ENCODE measurements at regions not wholly inside any gene's neighbourhood (a gene's known extent, or its start where the extent isn't known, plus 50 kb on each side); places are given as distances from the start of the nearest gene placed in this dataset.
A peak's percentile ranks its signal among the peaks of the same experiment; 100 is the strongest.

- TF ChIP-seq, protein P1, sequence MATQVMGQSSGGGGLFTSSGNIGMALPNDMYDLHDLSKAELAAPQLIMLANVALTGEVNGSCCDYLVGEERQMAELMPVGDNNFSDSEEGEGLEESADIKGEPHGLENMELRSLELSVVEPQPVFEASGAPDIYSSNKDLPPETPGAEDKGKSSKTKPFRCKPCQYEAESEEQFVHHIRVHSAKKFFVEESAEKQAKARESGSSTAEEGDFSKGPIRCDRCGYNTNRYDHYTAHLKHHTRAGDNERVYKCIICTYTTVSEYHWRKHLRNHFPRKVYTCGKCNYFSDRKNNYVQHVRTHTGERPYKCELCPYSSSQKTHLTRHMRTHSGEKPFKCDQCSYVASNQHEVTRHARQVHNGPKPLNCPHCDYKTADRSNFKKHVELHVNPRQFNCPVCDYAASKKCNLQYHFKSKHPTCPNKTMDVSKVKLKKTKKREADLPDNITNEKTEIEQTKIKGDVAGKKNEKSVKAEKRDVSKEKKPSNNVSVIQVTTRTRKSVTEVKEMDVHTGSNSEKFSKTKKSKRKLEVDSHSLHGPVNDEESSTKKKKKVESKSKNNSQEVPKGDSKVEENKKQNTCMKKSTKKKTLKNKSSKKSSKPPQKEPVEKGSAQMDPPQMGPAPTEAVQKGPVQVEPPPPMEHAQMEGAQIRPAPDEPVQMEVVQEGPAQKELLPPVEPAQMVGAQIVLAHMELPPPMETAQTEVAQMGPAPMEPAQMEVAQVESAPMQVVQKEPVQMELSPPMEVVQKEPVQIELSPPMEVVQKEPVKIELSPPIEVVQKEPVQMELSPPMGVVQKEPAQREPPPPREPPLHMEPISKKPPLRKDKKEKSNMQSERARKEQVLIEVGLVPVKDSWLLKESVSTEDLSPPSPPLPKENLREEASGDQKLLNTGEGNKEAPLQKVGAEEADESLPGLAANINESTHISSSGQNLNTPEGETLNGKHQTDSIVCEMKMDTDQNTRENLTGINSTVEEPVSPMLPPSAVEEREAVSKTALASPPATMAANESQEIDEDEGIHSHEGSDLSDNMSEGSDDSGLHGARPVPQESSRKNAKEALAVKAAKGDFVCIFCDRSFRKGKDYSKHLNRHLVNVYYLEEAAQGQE (IDR thresholded peaks at IDR 0.05): no peak
- TF ChIP-seq GABPA (IDR thresholded peaks at IDR 0.05 in 1 of 2, conservative IDR thresholded peaks at IDR 0.05 in 1 of 2): no peak
- TF ChIP-seq TAF1 (conservative IDR thresholded peaks at IDR 0.05): no peak
- TF ChIP-seq ATF3 (IDR thresholded peaks at IDR 0.05): no peak
- no peak for TF ChIP-seq SP1 (IDR thresholded peaks at IDR 0.05)
Measured at GRCh38 chr5:167402671-167403070, 888.8 kb upstream of the WWC1 start (continued).

DNA sequence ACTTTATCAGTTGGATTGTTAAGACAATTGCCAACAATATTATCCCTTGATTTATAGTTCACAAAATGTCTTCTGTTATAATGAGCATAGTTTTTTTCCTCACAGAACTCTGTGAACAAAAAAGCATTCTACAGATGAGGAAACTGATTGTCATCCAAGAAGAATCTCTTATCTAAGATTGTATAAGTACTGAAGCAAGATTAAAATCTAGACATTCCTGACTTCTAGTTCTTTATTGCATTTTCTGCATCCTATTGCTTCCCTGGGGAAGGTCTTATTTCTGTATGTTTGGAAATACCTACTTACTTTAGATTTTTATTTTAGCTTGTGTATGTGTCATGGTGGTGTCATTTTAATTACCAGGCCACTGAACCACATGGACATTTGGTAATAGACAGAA lies 884.9 kb upstream of the WWC1 start:
- Histone ChIP-seq H3K27ac (ENCODE audit: low read depth in 1 of 2, low read length in 2 of 2) (no peak overlapping the region), H3K27me3 (ENCODE audit: control insufficient read depth in 4 of 4, insufficient read depth in 4 of 4, low read length in 3 of 4) (no peaks in the 10 kb centered on the region), H3K4me1 (ENCODE audit: control insufficient read depth in 4 of 4, insufficient read depth in 4 of 4, low read length in 3 of 4) (no peaks in the 10 kb centered on the region), H3K9me3 (ENCODE audit: control insufficient read depth in 4 of 4, low read length in 3 of 4) (no peaks in the 10 kb centered on the region), H3K9ac (ENCODE audit: low read depth in 1 of 2, low read length in 2 of 2) (no peak overlapping the region), H3K36me3 (ENCODE audit: control insufficient read depth in 4 of 4, insufficient read depth in 3 of 4, low read depth in 1 of 4, low read length in 3 of 4) (no peaks in the 10 kb centered on the region), H3K4me3 (ENCODE audit: low read depth in 1 of 3, low read length in 3 of 3) (no peak overlapping the region)
- DNase-seq (ENCODE audit: low spot score): no peak
- TF ChIP-seq, protein P2, sequence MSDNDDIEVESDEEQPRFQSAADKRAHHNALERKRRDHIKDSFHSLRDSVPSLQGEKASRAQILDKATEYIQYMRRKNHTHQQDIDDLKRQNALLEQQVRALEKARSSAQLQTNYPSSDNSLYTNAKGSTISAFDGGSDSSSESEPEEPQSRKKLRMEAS (IDR thresholded peaks at IDR 0.05): no peak

DNA sequence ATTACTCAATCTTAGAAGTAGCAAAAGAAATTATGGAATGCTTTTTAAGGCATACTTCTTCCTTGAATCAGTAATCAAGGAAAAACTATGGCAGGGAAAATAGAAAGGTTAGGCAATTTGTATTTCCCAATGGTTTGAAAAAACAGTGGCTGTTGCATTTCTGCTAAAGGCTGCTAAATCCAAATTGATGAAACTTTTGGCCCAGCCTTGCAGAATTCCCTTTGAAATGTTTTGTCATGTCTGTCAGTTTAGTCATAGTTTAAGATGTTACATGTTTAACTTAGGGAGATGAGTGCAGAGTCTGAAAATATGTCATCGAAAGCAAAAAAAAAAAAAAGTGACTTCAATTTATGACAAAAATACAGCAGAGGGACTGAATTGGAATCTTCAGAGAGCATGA lies 878.9 kb upstream of the WWC1 start:
- TF ChIP-seq JUND (IDR thresholded peaks at IDR 0.05) (no peak), CTCF (IDR thresholded peaks at IDR 0.05; ENCODE audit: low read depth, low read length, missing input control) (no peak), RAD21 (IDR thresholded peaks at IDR 0.05) (peak in 1 of 2 donors; percentile 5), HNF4A (conservative IDR thresholded peaks at IDR 0.05) (peak in 1 of 2 donors; percentile 38)
- Histone ChIP-seq H3K9me3 (ENCODE audit: control insufficient read depth in 4 of 4, low read length in 3 of 4) (no peaks in the 10 kb centered on the region), H3K27me3 (ENCODE audit: control insufficient read depth in 4 of 4, insufficient read depth in 4 of 4, low read length in 3 of 4) (no peaks in the 10 kb centered on the region), H3K27ac (ENCODE audit: low read depth in 1 of 2, low read length in 2 of 2) (no peak overlapping the region), H3K4me3 (ENCODE audit: low read depth in 1 of 3, low read length in 3 of 3) (no peak overlapping the region), H3K9ac (ENCODE audit: low read depth in 1 of 2, low read length in 2 of 2) (no peak overlapping the region), H3K4me1 (ENCODE audit: control insufficient read depth in 4 of 4, insufficient read depth in 4 of 4, low read length in 3 of 4) (peaks cover 0 to 14% (median 4%) of the 10 kb centered on the region in 4 donors), H3K36me3 (ENCODE audit: control insufficient read depth in 4 of 4, insufficient read depth in 3 of 4, low read depth in 1 of 4, low read length in 3 of 4) (no peaks in the 10 kb centered on the region)
- no peak for DNase-seq (ENCODE audit: low spot score)
- 84% methylated on average over 1 of the region's 1 CpG for WGBS

GRCh38 chr5:167413506-167413905 lies 877.9 kb upstream of the WWC1 start:
- no peak overlapping the region for H3K9ac ChIP-seq (ENCODE audit: low read depth in 1 of 2, low read length in 2 of 2)
- TF ChIP-seq TAF1 (conservative IDR thresholded peaks at IDR 0.05): no peak
- no peak for TF ChIP-seq JUND (IDR thresholded peaks at IDR 0.05)
- no peak for TF ChIP-seq GABPA (IDR thresholded peaks at IDR 0.05 in 1 of 2, conservative IDR thresholded peaks at IDR 0.05 in 1 of 2)
- no peak for TF ChIP-seq ATF3 (IDR thresholded peaks at IDR 0.05)
- TF ChIP-seq SP1 (IDR thresholded peaks at IDR 0.05): no peak
- TF ChIP-seq, protein P3, sequence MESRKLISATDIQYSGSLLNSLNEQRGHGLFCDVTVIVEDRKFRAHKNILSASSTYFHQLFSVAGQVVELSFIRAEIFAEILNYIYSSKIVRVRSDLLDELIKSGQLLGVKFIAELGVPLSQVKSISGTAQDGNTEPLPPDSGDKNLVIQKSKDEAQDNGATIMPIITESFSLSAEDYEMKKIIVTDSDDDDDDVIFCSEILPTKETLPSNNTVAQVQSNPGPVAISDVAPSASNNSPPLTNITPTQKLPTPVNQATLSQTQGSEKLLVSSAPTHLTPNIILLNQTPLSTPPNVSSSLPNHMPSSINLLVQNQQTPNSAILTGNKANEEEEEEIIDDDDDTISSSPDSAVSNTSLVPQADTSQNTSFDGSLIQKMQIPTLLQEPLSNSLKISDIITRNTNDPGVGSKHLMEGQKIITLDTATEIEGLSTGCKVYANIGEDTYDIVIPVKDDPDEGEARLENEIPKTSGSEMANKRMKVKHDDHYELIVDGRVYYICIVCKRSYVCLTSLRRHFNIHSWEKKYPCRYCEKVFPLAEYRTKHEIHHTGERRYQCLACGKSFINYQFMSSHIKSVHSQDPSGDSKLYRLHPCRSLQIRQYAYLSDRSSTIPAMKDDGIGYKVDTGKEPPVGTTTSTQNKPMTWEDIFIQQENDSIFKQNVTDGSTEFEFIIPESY (IDR thresholded peaks at IDR 0.05): no peak
- TF ChIP-seq FOXA2 (IDR thresholded peaks at IDR 0.05): no peak
- TF ChIP-seq, protein P2 (IDR thresholded peaks at IDR 0.05): no peak
- TF ChIP-seq HNF4A (conservative IDR thresholded peaks at IDR 0.05): no peak
- no peak for TF ChIP-seq FOXA1 (IDR thresholded peaks at IDR 0.05)
- no peak for TF ChIP-seq YY1 (IDR thresholded peaks at IDR 0.05)
- no peak for TF ChIP-seq HNF4G (IDR thresholded peaks at IDR 0.05)
- TF ChIP-seq RAD21 (IDR thresholded peaks at IDR 0.05): no peak
- no peak for TF ChIP-seq RXRA (IDR thresholded peaks at IDR 0.05)
- DNase-seq (ENCODE audit: low spot score): no peak
- no peak overlapping the region for H3K4me3 ChIP-seq (ENCODE audit: low read depth in 1 of 3, low read length in 3 of 3)
- no peaks in the 10 kb centered on the region for H3K36me3 ChIP-seq (ENCODE audit: control insufficient read depth in 4 of 4, insufficient read depth in 3 of 4, low read depth in 1 of 4, low read length in 3 of 4)
- H3K27me3 ChIP-seq (ENCODE audit: control insufficient read depth in 4 of 4, insufficient read depth in 4 of 4, low read length in 3 of 4): no peaks in the 10 kb centered on the region
- peaks cover 0 to 14% (median 4%) of the 10 kb centered on the region in 4 donors for H3K4me1 ChIP-seq (ENCODE audit: control insufficient read depth in 4 of 4, insufficient read depth in 4 of 4, low read length in 3 of 4)
- 86% methylated on average over 5 of the region's 5 CpGs for WGBS
- H3K9me3 ChIP-seq (ENCODE audit: control insufficient read depth in 4 of 4, low read length in 3 of 4): no peaks in the 10 kb centered on the region
- H3K27ac ChIP-seq (ENCODE audit: low read depth in 1 of 2, low read length in 2 of 2): no peak overlapping the region

Data from liver (tissue), 8 donors.